Activated effector memory CD4-positive, alpha-beta T cell treated with Interleukin-2 at 50 U/mL for 16 hours (primary cell): ENCODE measurements at regions not wholly inside any gene's neighbourhood (a gene's known extent, or its start where the extent isn't known, plus 50 kb on each side); places are given as distances from the start of the nearest gene placed in this dataset.

Experiments
- DNase-seq: peaks from one replicate; pipeline ENCODE4 v3.0.0-alpha.2; 2020

- DNase-seq, result no peak
Observed at GRCh38 chrX:40156470-40157227, 58.9 kb upstream of the BCOR start.

- no peak for DNase-seq
Observed at GRCh38 chrX:40155589-40156469, 58.1 kb upstream of the BCOR start.

GRCh38 chrX:40154853-40155588 is 57.3 kb upstream of the BCOR start:
- DNase-seq, result no peak

GRCh38 chrX:40154250-40154852 is 56.6 kb upstream of the BCOR start:
- no peak for DNase-seq

GRCh38 chrX:40153345-40154249 is 55.8 kb upstream of the BCOR start:
- DNase-seq, result peak; percentile 22

- no peak for DNase-seq
Observed at GRCh38 chrX:40152741-40153344, 55.1 kb upstream of the BCOR start.

GRCh38 chrX:40152173-40152711 is 54.5 kb upstream of the BCOR start:
- DNase-seq, result no peak

GRCh38 chrX:40151211-40152172 is 53.7 kb upstream of the BCOR start:
- DNase-seq, result no peak

- no peak for DNase-seq
Observed at GRCh38 chrX:40150503-40150902, 52.7 kb upstream of the BCOR start.

- DNase-seq, result no peak
Observed at GRCh38 chrX:40149286-40150175, 51.8 kb upstream of the BCOR start.

- no peak for DNase-seq
Observed at GRCh38 chrX:40148385-40149285, 50.9 kb upstream of the BCOR start.

GRCh38 chrX:40147971-40148370 is 50.2 kb upstream of the BCOR start:
- no peak for DNase-seq
